EL (cell line): ENCODE measurements at regions not wholly inside any gene's neighbourhood (a gene's known extent, or its start where the extent isn't known, plus 50 kb on each side); places are given as distances from the start of the nearest gene placed in this dataset.
"Not testable (repeated sequence)": the region's sequence is repeated elsewhere in the genome, so short reads cannot be mapped to it uniquely, and the experiment has no call there.

Source experiments
- DNase-seq: peaks from one replicate; pipeline ENCODE4 v3.0.0-alpha.2; 2016

DNA sequence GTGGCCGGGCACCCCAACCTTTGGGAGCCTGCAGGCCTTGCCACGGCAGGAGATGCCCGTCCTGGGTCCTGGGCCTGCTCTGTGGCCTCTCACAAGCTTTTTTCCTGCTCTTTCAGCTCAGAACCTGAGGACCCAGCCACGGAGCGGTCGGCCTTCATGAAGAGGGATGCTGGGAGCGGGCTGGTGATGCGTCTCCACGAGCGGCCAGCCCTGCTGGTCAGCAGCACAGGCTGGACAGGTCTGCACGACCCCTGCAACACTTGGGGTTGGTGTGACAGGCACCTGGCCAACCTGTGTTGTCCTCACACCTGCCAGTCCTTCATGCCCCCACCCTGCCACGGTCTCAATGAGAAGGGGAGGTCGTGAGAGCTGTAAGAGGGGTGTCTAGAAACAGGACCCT, 170.0 kb downstream of the ADRA2C start:
- no peak for DNase-seq

DNA sequence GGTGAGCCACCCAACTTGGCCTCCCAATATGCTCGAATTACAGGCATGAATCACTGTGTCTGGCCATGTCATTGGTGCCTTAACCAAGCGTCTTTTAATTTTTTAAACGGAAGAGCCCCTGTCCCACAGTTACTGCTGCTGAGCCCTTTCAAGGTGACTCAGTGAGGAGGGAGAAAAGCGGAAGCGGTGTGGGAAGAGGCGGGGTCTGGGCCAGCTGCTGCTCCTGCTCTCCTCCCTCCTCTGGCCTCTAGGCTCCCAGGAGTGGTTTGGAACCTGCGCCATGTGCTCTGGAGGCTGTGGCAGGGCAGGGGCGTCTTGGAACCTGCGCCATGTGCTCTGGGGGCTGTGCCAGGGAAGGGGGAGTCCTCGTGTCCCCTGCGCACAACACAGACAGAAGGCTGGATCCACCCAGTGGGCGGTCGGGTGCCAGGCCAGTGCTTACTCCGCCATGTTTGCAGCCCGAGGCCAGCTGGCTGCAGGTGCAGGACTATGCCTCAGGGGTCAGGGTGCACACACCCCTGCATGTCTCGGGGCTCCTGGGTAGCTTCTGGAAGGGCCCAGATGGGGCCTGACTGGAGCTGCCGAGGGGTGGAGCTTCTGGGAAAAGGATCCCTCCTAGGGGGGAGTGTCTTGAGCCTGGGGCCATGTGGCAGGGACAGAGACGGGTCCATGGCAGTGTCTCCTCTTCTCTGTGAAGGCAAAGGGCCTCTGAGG, 171.8 kb downstream of the ADRA2C start:
- DNase-seq = not testable (repeated sequence)

GRCh38 chr4:3938676-3939075, 172.5 kb downstream of the ADRA2C start:
- not testable (repeated sequence) for DNase-seq

DNA sequence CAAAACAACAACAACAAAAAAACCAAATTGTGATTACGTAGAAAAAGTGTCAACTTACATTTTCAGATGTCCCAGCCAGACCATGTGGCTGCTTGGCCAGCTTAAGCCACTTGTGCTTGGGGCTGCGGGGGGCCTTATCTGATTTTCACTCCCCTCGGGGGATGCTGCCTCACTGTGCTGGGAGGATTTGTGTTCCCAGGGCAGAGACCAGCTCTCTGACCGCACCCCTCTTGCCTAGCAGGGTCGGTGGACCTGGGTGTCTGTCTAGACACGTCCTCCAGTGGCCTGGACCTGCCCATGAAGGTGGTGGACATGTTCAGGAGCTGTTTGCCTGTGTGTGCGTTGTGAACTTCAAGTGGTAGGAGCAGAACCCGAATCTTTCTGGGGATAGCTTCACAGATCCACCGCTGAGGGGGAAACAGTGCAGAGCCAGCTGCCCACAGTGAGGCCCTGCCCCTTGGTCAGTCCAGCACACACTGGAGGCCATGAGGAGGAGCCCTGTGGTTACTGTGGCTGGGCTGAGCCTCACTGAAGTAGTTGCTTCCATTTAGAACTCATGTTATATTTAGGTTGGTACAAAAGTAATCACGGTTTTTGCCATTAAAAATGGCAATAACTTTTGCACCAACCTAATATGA, 173.9 kb downstream of the ADRA2C start:
- not testable (repeated sequence) for DNase-seq

DNA sequence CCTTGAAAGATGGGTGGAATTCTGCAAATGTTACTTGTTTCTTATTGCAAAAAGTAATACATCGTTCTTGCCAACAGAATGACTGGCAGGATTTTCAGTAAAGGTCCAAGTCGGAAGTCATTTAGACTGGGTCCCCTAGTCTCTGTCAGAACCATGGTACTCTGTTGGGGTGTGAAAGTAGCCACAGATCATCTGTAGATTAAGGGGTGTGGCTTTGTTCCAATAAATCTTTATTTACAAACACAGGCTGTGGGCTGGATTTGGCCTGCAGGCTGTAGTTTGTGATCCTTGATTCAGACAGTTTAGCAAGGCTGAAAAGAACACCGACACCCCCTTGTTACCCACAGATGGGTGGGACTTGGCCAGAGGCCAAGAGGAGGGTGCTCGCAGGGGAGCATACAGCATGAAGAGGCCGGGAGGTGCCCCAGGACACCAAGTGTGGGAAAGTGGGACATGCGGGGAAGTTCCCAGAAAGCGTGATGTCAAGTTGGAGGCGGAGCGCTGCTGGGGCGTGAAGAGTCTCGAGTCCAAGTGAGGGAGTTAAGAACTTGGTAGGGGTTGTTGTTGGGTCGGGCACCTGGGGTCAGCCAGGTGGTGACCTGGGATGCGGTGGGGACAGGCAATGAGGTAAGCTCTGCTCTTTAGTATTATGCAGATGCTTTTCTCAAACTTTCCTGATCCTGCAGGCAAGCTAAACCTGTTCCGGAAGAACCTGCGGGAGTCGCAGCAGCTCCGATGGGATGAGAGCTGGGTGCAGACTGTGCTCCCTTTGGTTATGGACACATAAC, 175.7 kb downstream of the ADRA2C start:
- not testable (repeated sequence) for DNase-seq

DNA sequence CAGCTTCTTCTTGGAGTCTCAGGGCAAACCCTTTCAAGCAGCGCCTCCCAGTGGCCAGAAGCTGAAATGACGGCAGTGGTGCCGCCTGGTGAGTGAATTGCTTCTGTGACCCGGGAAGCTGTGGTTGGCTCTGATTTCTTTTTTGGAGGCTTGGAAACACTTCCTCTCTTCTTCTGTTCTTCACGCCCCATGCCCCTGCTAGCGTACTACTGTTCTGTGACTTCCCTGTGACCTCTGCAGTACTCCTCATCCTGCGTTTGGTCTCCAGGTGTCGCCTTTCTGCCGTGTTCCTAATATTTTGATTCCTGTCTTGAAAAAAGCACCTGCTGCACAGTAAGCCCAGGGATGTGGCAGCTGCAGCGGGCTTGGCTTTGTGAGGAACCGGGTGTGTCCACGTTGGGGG, 176.4 kb downstream of the ADRA2C start:
- peak; percentile 51 for DNase-seq

- DNase-seq = peak; percentile 41
Observed at GRCh38 chr4:3943051-3943450, 176.9 kb downstream of the ADRA2C start.

GRCh38 chr4:3945511-3946290, 179.5 kb downstream of the ADRA2C start:
- no peak for DNase-seq

- not testable (repeated sequence) for DNase-seq
Observed at GRCh38 chr4:3946553-3946952, 180.4 kb downstream of the ADRA2C start.

GRCh38 chr4:3947761-3948160, 181.6 kb downstream of the ADRA2C start:
- not testable (repeated sequence) for DNase-seq

GRCh38 chr4:3948210-3948609, 182.0 kb downstream of the ADRA2C start:
- DNase-seq = peak; percentile 58

DNA sequence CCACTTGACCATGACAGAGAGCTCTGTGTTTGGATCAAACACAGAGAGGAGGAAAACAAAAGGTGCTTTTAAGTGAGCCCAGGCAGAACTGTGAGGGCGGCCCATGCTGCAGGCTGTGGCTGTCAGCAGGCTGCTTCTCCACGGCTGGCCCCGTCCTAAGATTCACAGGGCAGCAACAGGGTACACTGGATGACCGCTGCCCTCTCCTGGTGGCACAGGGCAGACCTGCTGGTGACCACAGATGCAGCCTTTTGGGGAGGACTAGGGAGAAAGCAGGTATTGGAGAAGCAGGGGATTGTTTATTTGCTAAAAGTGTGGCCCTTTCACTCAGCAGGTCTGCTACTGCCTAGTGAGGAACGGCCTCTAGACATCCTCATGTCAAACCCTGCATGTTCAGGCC, 183.7 kb downstream of the ADRA2C start:
- peak; percentile 49 for DNase-seq

GRCh38 chr4:3952443-3953139, 186.4 kb downstream of the ADRA2C start:
- DNase-seq = not testable (repeated sequence)

DNA sequence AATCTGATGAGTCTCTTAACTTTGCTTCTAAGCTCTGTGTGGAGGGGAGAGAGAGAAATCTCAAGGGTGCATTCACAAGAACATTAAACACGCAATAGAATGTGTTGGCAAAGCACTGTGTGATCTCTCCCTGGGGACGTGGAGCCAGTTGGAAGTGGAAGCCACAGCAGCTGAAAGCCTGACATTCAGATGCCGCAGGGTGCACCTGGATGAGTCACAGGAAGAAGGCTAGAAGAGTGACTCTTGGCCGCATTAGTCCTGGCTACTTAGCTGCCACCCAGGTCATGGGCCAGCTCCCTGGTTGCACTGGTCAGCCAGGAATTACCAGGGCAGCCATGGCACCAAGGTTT, 186.9 kb downstream of the ADRA2C start:
- peak; percentile 18 for DNase-seq

DNA sequence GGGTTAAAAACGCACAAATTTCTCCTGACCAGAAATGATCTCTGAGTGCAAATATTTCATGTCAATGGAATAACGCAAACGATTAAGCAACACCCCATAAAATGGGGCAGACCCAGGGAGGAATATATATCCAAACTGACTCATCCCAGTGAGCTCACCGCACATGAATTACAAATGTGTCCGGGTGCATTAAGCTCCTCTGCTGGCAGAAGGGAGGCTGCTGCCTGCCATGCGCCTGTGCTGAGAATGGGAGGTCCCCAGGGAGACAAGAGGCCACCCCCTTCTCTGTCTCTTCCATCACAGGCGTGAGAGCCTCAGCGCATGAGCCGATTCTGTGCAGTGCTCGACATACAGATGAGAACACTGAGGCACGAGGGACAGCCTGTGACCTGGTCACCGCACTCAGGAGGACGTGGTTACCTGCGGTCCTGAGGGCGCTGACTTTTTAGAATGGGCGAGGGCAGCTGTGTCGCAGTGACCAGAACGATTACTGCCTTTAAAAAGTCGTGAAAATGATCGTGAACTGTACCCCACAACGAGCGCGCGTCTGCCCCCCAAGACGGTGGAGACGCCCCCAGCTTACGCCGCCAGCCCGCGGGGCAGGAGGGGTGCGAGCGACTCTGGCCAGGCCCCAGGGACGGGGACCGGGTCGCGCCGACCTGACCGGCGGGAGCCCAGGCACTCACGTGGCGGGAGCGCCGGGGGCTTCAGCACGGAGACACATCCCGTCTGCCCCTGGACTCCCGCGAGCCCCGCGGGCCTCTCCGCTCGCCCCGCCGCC, 188.5 kb downstream of the ADRA2C start:
- peak; percentile 97 for DNase-seq

- peak; percentile 99 for DNase-seq
Observed at GRCh38 chr4:3955321-3956164, 189.4 kb downstream of the ADRA2C start.

GRCh38 chr4:3956165-3956867, 190.1 kb downstream of the ADRA2C start:
- DNase-seq = not testable (repeated sequence)

DNA sequence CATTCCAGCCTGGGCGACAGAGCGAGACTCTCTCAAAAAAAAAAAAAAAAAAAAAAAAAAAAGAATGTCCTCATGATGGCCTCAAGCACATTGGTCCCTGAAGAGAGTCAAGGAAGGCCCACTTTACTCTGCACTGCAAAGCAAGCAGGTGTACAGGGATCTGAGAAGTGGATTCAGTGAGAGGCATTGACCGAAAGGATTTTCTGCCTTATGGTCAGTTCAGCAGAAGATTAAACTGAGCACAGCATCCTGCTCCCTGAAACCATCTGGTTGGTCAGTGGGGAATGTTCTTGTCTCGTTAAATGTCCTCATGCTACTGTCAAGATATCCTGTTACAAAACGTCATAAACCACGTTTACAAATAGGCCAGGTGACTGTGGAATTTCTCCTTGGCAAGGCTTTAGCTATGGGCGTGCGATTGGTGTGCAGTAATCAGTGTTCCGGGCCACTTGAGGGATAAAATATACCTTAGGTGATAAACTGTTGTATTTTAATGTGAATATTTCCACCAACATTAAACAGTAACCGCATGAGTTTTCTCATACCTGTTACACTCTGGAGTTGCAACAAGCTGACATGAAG, 195.0 kb downstream of the ADRA2C start:
- not testable (repeated sequence) for DNase-seq

DNA sequence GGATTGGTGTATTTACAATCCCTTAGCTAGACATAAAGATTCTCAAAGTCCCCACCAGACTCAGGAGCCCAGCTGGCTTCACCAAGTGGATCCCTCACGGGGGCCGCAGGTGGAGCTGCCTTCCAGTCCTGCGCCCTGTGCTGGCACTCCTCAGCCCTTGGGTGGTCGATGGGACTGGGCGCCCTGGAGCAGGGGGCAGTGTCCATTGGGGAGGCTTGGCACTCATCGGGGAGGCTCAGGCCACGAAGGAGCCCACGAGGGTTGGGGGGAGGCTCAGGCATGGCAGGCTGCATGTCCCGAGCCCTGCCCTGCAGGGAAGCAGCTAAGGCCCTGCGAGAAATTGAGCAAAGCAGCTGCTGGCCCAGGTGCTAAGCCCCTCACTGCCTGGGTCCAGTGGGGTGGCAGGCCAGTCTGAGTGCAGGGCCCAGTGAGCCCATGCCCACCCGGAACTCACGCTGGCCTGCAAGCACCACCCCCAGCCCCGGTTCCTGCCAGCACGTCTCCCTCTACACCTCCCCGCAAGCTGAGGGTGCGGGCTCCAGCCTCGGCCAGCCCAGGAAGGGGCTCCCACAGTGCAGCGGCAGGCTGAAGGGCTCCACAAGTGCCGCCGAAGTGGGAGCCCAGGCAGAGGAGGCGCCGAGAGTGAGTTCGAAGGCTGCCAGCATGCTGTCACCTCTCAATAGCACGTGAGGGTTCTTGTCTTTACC, 198.5 kb downstream of the ADRA2C start:
- DNase-seq = not testable (repeated sequence)
